PFSK-1 (cell line): ENCODE measurements at regions not wholly inside any gene's neighbourhood (a gene's known extent, or its start where the extent isn't known, plus 50 kb on each side); places are given as distances from the start of the nearest gene placed in this dataset.

Experiments used
- FOXP2 ChIP-seq: optimal IDR thresholded peaks from 2 replicates; pipeline ENCODE3; 2011; ENCODE audit warnings: borderline replicate concordance, control low read depth, inconsistent platforms; ENCODE audit not compliant: insufficient read depth; ENCODE audit errors: extremely low read length, extremely low read depth
- POLR2AphosphoS5 ChIP-seq: IDR thresholded peaks from 2 replicates; pipeline ENCODE4 v1.6.1; 2012; ENCODE audit warnings: low read depth, mild to moderate bottlenecking, control low read depth, low read length, moderate library complexity
- REST ChIP-seq, 2 experiments: IDR thresholded peaks; 2 replicates each; pipeline versions ENCODE4 v1.6.1 to v1.8.0; 2011 to 2012; ENCODE audit warnings: low read depth in 2 of 2, low read length in 2 of 2, control low read depth in 1 of 2, inconsistent platforms in 1 of 2, mild to moderate bottlenecking in 1 of 2, moderate library complexity in 1 of 2; ENCODE audit not compliant: insufficient read depth in 1 of 2
- SIN3A ChIP-seq: IDR thresholded peaks from 2 replicates; pipeline ENCODE4 v1.6.1; 2012; ENCODE audit warnings: mild to moderate bottlenecking, low read length, moderate library complexity, borderline replicate concordance; ENCODE audit not compliant: insufficient read depth
- TAF1 ChIP-seq: IDR thresholded peaks from 2 replicates; pipeline ENCODE4 v1.6.1; 2012; ENCODE audit warnings: low read length, control low read depth, borderline replicate concordance; ENCODE audit not compliant: insufficient read depth

GRCh38 chr15:69751147-69751546 lies 298.5 kb downstream of the RPLP1 start:
- no peak for TF ChIP-seq POLR2AphosphoS5
- TF ChIP-seq REST (IDR thresholded peaks at IDR 0.05; ENCODE audit: insufficient read depth in 1 of 2, low read depth in 2 of 2, low read length in 2 of 2) = no peak
- no peak for TF ChIP-seq SIN3A
- no peak for TF ChIP-seq TAF1
- no peak for TF ChIP-seq FOXP2

GRCh38 chr15:69751566-69751965 lies 298.9 kb downstream of the RPLP1 start:
- no peak for TF ChIP-seq FOXP2
- no peak for TF ChIP-seq TAF1
- no peak for TF ChIP-seq REST (IDR thresholded peaks at IDR 0.05; ENCODE audit: insufficient read depth in 1 of 2, low read depth in 2 of 2, low read length in 2 of 2)
- no peak for TF ChIP-seq SIN3A
- no peak for TF ChIP-seq POLR2AphosphoS5

- TF ChIP-seq POLR2AphosphoS5 (no peak), SIN3A (no peak), TAF1 (no peak), REST (IDR thresholded peaks at IDR 0.05; ENCODE audit: insufficient read depth in 1 of 2, low read depth in 2 of 2, low read length in 2 of 2) (no peak), FOXP2 (no peak)
Measured at GRCh38 chr15:69753867-69754266, 301.2 kb downstream of the RPLP1 start.

GRCh38 chr15:69754313-69754712 lies 301.7 kb downstream of the RPLP1 start:
- no peak for TF ChIP-seq REST (IDR thresholded peaks at IDR 0.05; ENCODE audit: insufficient read depth in 1 of 2, low read depth in 2 of 2, low read length in 2 of 2)
- TF ChIP-seq FOXP2 = no peak
- no peak for TF ChIP-seq TAF1
- no peak for TF ChIP-seq POLR2AphosphoS5
- TF ChIP-seq SIN3A = no peak
